AG09309 (cell line): ENCODE measurements at regions not wholly inside any gene's neighbourhood (a gene's known extent, or its start where the extent isn't known, plus 50 kb on each side); places are given as distances from the start of the nearest gene placed in this dataset.

Experiments
- DNase-seq: peaks from one replicate; pipeline ENCODE4 v3.0.0-alpha.2; 2010; ENCODE audit warnings: low read depth
- H3K4me3 ChIP-seq: 2 replicates; pipeline ENCODE4 v1.5.1; 2011; ENCODE audit warnings: mild to moderate bottlenecking, low read depth, low read length, moderate library complexity; ENCODE audit not compliant: control insufficient read depth
- TF ChIP-seq, protein P1 (sequence below): IDR thresholded peaks from 2 replicates; pipeline ENCODE4 v1.5.1; 2011; ENCODE audit warnings: mild to moderate bottlenecking, low read depth, low read length, inconsistent platforms; ENCODE audit not compliant: insufficient read depth, control insufficient read depth; ENCODE audit errors: missing control alignments

DNA sequence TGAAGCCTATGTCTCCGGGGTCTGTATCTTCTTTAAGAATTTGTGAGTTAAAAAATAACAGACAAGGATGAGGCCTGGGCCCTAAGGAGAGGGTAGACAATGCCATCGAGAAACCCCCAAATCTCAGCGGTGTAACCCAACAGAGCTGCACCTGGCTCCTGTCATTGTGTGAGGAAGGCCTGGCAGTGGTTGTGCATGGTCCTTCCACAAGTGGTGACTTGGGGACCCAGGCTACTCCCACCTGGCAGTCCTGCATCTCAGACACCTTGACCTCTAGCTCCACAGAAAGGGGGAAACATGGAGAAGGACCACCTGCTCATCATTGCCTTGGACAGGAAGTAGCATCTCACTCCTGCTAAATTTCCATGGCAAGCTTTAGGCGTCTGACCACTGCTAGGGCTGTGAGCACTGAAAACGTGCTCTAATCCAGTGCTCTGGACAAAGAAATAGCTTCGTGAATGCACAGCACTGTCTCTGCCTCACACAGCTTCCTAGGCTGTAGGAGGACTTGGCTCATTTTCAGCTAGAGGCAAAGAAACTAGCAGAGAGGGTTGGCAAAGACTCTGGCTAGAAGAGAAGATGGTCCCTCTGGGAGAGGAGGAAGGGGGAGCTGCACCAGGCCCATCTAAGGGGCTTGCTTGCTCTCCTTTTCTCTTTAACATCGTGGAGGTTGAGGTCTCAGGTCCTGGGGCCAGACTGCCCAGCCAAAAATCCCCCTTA lies 273.9 kb upstream of the ZMIZ1 start:
- TF ChIP-seq, protein P1, sequence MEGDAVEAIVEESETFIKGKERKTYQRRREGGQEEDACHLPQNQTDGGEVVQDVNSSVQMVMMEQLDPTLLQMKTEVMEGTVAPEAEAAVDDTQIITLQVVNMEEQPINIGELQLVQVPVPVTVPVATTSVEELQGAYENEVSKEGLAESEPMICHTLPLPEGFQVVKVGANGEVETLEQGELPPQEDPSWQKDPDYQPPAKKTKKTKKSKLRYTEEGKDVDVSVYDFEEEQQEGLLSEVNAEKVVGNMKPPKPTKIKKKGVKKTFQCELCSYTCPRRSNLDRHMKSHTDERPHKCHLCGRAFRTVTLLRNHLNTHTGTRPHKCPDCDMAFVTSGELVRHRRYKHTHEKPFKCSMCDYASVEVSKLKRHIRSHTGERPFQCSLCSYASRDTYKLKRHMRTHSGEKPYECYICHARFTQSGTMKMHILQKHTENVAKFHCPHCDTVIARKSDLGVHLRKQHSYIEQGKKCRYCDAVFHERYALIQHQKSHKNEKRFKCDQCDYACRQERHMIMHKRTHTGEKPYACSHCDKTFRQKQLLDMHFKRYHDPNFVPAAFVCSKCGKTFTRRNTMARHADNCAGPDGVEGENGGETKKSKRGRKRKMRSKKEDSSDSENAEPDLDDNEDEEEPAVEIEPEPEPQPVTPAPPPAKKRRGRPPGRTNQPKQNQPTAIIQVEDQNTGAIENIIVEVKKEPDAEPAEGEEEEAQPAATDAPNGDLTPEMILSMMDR = no peak
- no peak for DNase-seq
- H3K4me3 ChIP-seq = no peak overlapping the region

DNA sequence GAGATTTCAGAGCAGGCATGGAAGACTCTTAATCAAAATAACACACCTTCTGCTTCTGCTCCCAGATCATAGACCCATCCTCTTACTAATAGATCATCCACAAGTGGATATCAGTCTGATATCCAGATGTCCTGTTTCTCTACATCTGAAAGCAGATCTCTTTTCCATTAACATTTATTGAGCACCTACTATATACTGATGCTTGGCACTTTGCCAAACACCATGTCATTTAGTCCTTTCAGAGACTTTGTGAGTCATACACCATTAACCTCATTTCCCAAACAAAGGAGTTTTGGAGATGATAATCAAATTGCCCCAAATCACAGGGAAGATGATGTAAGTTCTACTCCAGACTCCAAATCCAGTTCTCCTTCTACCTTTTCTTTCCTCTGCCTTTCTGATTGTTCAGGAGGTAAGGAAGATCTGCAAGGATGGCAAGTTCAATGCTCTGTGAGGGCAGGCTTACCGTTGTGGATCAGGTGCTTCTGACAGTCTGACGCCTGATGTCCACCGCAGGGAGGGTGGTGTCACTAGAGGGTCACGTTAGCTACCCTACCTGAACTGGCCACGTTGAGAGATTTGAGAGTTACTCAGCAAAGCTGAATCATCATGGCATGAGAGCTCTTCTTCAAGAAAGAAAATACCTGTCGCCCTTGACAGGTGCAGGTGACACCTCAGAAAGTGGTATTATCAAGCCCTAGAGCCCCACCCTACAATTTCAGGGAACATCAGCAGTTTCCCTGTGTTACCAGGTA lies 269.6 kb upstream of the ZMIZ1 start:
- no peak overlapping the region for H3K4me3 ChIP-seq
- TF ChIP-seq, protein P1 = no peak
- DNase-seq = no peak

DNA sequence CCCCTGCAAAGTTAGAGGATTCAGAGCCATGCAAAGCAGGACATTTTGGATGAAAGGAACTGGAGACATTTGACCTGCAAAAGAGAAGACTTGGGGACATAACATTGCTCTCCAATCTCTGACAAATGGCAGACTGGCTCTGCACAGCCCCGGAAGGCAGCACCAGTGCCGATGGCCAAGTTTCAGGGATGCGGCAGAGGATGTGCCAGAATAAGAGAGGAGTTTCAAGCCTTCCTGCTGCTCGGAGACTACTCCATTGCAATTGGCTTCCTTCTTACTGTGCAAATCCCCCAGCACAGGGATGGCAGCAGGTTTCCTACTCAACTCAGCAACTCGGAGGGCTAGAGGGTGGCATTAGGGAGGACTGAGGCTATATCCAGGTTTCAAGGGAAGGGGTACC lies 268.8 kb upstream of the ZMIZ1 start:
- DNase-seq = no peak
- H3K4me3 ChIP-seq = no peak overlapping the region
- TF ChIP-seq, protein P1 = no peak

DNA sequence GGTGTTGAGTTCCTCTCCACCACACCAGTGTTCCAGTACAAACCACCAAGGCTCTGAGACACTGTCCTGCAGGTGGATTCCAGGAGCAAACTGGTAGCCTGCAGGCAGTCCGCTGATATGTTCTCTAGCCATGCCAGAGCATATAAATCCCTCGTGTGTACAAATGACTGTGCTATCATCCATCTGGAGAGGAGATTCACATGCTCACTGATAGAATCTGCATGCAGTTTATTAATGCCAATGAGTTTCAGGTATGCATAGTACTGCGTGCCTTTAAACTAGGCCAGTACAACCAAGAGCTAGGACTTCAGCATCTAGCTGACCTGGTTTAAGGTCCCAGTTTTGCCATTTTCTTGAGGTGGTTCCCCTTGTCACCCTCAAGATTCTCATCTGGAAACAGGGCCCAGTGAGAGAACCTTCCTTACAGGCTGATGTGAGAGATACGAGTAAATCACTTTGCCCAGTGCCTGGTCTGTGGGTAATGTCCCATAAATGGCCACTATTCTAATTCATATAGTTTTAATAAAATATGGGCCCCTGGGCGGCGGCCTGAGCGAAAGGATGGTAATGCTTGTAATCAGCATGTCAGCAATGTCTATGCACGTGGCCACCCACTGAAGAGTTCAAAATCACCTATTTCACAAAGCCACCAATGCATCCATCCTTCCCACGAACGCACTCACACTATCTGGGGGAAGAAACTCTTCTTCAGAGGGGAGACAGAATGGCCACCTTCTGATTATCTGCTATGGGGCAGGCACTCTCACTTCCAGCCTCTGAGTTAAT lies 268.0 kb upstream of the ZMIZ1 start:
- DNase-seq = no peak
- H3K4me3 ChIP-seq = no peak overlapping the region
- TF ChIP-seq, protein P1 = no peak

DNA sequence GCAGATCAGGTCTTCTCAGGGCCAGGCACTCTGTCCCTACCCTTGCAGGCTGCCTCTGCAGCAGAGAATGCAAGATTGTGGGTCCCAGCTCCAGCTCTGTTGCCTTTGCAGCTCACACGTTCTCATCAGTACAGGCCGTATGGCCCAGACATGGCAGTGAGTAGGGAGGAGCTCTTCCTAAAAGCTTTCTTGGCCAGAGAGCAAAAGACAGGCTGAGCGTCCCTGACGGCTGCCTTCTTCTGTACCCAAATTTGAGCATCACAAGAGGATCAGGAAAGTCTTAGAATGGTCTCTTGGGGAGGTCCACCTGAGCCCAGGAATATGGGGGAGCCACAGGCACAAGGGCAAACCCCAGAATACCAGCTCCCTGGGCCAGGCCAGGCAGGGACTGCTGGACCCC lies 266.3 kb upstream of the ZMIZ1 start:
- TF ChIP-seq, protein P1 = no peak
- H3K4me3 ChIP-seq = no peak overlapping the region
- DNase-seq = no peak

DNA sequence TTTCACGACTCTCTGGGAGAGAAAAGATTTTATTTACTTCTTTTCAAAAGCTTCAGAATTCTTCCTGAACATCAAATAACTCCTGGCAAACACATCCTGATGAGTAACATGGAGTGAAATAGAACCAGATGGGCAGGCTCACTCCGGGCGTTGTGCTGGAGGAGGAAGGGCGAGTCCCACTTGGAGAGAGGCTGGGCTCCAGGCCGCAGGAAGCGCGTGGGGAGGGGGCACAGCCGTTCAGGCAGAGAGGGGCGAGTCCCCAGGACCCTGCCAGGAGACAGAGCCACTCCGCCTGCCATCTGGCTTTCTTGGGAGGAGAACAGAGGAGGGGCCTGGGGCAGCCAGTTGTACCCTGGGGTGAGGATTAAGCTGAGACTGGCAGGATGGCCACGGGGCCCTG lies 265.9 kb upstream of the ZMIZ1 start:
- DNase-seq = peak; percentile 37
- H3K4me3 ChIP-seq = no peak overlapping the region
- TF ChIP-seq, protein P1 = no peak
